AML-193 (cell line): ENCODE measurements at regions not wholly inside any gene's neighbourhood (a gene's known extent, or its start where the extent isn't known, plus 50 kb on each side); places are given as distances from the start of the nearest gene placed in this dataset.
"Not testable (repeated sequence)": the region's sequence is repeated elsewhere in the genome, so short reads cannot be mapped to it uniquely, and the experiment has no call there.

ENCODE experiments used
- DNase-seq, 2 experiments: peaks; one replicate each; lab custom pipeline; 2025; lab: John Stamatoyannopoulos, UW

DNA sequence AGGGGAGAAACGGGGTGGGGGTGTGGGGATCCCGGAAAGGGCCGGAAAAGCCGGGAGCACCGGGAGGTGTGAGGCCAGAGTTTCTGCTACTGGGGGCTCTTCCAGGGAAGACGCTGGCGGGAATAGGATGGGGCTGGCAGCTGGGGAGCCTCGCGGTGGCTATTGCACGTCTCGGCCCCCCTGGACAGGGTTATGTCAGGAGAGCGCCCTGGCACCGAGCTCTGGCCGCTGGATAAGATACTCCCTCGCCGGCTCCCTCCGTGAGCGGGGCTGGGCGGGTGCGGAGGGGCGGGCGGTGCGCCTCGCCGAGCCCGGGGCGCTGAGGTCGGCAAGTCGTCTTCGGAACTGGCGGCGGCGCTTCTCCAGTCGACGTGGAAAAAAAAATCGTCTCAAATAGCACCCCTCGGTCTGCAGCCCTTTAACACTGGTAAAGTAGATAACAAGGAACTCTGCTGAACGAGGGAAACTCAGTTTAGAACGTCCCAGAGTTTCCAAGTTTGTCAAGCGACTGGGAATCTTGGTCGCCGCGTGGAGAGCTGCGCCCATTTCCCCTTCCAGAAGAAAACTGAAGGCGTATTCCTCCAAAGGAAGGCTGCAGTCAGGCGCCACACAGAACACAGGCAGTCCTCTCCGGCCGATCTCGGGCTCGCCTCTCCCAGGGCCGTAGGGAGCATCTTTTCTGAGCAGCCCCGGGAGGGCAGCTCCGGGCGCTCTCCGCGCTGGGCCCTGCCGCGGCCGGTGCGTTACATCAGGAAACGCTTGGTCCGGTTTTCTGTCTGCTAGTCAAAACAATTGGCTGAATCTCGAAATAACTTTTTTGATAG lies 115.1 kb downstream of the KCNRG start:
- no peak for DNase-seq

- no peak for DNase-seq
These were observed 117.0 kb downstream of the KCNRG start for GRCh38 chr13:50131920-50132903.

- no peak for DNase-seq
These were observed 117.7 kb downstream of the KCNRG start for GRCh38 chr13:50132904-50133357.

GRCh38 chr13:50133358-50133953 lies 118.2 kb downstream of the KCNRG start:
- no peak for DNase-seq

DNA sequence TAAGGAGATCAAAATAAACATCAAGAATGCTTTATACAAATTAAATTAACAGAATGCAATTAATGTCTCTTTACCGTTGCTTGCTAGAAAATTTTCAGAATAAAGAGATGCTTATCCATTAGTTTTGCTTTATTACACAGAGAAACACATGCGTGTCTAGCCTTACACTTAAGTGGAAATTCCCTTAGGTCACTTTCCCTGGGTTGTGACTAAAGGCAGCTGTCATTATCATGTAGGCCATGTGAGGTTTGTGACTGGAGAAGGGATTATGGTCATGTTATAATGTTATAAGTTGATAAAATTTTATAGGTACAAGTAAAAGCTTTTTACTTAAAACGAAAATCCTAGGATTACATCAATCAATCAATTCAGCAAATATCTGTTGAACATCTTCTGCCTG lies 121.0 kb downstream of the KCNRG start:
- no peak for DNase-seq

DNA sequence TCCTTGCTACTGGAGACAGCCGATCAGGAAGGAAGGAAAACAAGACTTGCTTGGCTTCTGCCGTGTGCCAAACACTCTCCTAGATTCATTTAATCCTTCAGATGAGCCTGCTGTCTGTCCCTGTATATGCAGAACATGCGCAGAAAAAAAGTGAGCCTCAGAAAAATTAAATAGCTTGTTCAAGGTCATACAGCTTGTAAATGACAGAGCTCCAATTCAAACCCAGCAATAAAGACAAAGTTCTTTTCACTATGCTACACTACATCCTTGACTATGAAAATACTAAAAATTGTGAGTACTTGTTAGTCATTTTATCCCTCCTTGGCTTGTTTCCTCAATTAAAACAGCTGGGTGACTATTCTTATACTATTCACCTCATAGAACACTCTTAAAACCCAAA lies 121.4 kb downstream of the KCNRG start:
- DNase-seq = no peak

GRCh38 chr13:50139435-50139934 lies 124.2 kb downstream of the KCNRG start:
- DNase-seq = not testable (repeated sequence)

GRCh38 chr13:50140153-50140552 lies 124.9 kb downstream of the KCNRG start:
- DNase-seq = peak; percentile 18 to 50

DNA sequence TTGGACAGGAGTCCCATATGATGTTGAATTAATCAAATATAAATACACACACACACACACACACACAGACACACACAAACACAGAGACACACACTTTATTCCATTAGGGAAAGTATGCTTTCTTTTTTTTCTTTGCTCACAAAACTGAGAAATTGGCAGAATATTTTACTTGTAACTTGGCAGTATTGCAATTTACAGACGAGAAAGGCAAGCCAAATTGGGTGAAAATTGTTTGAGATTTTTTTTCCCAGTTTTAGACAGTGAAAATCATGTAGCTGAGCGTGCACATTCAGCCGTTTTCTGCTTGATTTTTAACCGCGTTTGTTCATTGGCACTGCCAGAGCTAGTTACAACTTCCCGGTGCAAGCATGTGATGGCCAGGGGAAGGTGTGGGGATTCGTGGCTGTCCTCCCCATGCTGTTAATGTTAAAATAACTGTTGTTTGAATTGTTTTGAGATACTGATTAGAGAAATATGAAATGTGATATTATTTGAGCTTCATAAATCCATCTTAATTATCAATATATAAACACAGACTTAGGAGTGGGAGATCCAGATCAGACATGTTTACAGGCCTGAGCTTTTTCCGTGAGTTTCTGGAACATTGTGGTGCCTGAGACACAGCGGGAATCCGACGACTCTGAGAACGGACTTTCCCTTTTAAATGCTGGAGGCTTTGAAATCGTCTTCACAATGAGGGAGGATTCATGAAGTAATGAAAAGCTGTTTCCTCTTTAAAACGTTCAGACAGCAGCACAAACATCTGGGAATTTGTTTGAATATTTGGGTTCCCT lies 125.5 kb downstream of the KCNRG start:
- DNase-seq = no peak

DNA sequence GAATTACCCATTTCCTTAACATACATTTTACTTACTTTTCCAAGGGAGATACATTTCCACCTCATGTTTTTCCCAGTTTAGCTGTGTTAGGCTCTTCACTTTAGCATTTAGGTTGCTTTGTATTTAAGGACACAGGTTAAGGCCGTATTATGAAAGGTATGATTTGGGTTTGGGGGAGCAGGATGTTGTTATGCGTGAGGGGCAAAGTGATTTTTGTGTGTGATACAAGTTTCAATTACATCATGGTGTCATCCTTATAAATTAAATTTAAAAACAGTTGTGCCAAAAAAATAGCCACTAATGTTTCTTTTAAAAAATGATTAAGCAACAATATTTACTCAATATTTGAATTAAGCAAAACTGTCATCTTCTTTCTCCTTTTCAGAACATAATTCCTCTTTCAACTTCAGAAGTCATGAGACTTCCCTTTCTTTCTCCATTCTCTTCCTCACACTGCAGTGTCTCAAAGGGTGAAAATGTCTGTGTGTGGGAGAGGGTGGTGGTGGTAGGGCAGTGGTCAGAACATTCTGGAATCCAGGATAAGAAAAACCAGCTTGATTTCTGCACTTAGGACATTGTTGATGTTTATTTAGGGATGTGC lies 126.2 kb downstream of the KCNRG start:
- peak; percentile 78 to 82 for DNase-seq

GRCh38 chr13:50144246-50145160 lies 129.3 kb downstream of the KCNRG start:
- no peak for DNase-seq

GRCh38 chr13:50149214-50149613 lies 134.0 kb downstream of the KCNRG start:
- DNase-seq = no peak

GRCh38 chr13:50149932-50150331 lies 134.7 kb downstream of the KCNRG start:
- no peak for DNase-seq

DNA sequence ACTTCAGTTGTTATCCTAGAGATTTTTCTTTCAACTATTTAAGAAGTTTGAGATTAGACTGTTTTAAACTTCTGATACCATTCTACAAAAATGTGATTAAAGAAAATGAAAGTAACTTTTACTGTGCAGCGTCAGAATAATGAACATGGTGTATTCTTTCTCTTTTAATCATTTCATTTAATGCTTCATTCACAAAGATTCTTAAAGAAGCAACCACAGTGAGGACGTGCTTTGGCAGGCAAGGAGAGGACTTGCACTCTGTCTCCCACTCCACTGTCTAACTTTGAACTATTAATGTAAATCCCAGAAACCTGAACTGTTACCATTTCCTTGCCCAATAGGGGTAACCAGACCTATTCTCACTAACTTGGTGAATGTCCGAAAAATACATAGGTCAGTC lies 137.0 kb downstream of the KCNRG start:
- no peak for DNase-seq

DNA sequence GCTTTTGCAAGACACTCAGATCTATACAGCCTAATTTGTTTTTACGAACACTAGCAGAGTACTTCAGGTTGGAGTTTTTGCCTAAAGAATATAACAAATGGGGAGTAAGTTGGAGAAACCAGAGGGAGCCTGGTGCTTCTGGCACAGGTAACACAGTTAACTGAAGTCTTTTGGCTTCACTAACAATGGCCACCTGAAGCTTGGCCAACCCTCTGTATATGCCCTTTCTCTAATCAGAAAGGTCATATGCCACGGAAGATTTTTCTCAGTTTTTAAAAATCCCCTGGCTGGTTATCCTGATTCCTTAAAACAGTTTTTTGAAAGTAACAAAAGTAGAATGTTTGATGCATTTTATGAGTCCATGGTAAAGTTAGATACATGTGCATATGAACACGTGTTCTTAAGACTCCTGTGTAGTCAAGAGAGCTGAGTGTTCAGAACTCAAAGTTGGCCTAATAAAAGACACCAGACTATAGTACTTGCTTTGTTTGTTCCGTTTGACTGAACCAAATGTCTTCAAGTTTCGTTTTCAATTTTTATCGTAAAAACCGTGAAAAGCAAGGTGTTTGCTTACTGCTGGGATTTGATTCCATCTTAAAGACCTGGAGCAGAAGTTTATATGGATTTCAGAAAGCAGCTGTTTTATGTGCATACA lies 137.5 kb downstream of the KCNRG start:
- DNase-seq = no peak

- DNase-seq = no peak
These were observed 138.2 kb downstream of the KCNRG start for GRCh38 chr13:50153401-50153800.

DNA sequence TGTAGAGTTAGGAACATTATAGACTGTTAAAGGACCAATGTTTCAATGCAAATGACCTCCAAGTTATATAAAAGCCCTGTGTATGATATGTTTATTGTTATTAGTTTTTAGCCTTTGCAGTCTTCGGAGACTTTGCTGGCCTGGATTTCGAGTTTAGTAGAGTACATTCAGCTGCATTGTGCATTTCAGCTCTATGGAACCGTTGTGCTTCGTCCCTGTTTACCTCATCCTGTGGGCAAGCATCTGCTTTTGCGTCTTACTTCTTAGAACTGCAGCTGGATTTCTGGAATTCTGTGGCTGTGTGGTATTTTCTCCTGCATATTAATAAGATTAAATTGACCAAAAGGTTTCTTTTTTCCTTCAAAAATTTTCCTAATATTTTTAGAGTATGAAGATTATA lies 138.6 kb downstream of the KCNRG start:
- no peak for DNase-seq

DNA sequence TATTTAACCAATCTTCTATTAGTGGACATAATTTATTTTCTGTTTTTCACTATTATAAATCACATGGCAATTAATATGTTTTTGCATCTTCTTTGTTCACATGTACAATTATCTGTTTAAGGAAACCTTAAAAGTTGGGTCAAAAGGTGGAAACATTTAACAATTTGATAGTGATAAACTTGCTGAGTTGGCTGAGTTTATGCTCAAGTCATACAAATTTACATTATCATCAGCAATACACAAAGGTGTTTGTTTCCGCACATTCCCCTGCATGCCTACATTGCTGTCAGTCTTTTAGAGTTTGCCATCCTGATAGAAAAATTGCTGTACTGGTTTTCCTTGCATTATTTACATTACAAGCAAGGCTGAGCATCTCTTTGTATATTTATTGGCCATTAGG lies 139.5 kb downstream of the KCNRG start:
- no peak for DNase-seq

- DNase-seq = no peak
These were observed 140.9 kb downstream of the KCNRG start for GRCh38 chr13:50156140-50156539.
